Spleen (tissue), 7 donors: ENCODE measurements at regions not wholly inside any gene's neighbourhood (a gene's known extent, or its start where the extent isn't known, plus 50 kb on each side); places are given as distances from the start of the nearest gene placed in this dataset.

Experiments used
- POLR2AphosphoS5 ChIP-seq, 3 donors: sonication (generic); formaldehyde crosslinking; IDR thresholded peaks; one replicate each; pipeline ENCODE4 v1.5.1; 2017; ENCODE audit warnings: antibody characterized with exemption in 3 of 3
- TF ChIP-seq, protein P1 (sequence below), 11 experiments: fragments of 200-600 bp in 7 of 11; fragments of 450-650 bp in 4 of 11; sonication (generic) in 4 of 11; IDR thresholded peaks in 8 of 11; conservative IDR thresholded peaks in 3 of 11; 1 replicate in 7 of 11; 2 replicates in 4 of 11; pipeline versions ENCODE4 v1.4.0 to v1.8.0; 2016 to 2021; ENCODE audit warnings: antibody characterized with exemption in 11 of 11, inconsistent platforms in 4 of 11, mild to moderate bottlenecking in 1 of 11
- donor health status: DM: no; HTN: no; CAD: no; lungs with moderate emphysema.
- donor health status: DM: no; HTN: no; CAD: no.
- donor health status: DM: no; HTN: no; CAD: no.

DNA sequence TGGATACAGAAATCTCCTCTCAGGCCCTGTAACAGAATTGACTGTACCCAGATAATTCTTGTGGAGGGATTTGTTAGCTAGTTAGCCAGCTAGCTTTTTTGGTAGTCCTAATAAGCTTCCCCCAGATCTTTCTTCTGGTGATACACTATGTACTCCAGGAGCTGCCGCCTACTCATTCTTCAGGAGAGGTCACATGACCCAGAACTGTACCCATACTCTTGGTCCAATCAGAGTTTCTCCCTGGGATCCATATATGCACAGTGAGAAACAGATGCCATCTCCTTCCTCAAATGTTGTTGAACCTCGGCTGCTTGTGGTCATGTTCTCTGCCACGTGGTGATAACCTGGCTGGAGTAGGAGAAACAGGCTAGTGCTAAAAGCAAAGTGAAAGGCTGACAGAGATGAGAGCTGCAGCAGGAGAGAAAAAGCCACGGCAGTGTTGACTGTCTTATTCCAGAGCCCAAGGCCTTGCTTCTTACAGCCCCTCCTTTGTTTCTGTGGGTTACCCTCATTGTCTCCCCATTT, 123.0 kb upstream of the RFX3 start:
- TF ChIP-seq, protein P1, sequence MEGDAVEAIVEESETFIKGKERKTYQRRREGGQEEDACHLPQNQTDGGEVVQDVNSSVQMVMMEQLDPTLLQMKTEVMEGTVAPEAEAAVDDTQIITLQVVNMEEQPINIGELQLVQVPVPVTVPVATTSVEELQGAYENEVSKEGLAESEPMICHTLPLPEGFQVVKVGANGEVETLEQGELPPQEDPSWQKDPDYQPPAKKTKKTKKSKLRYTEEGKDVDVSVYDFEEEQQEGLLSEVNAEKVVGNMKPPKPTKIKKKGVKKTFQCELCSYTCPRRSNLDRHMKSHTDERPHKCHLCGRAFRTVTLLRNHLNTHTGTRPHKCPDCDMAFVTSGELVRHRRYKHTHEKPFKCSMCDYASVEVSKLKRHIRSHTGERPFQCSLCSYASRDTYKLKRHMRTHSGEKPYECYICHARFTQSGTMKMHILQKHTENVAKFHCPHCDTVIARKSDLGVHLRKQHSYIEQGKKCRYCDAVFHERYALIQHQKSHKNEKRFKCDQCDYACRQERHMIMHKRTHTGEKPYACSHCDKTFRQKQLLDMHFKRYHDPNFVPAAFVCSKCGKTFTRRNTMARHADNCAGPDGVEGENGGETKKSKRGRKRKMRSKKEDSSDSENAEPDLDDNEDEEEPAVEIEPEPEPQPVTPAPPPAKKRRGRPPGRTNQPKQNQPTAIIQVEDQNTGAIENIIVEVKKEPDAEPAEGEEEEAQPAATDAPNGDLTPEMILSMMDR (IDR thresholded peaks at IDR 0.05 in 8 of 11, conservative IDR thresholded peaks at IDR 0.05 in 3 of 11): no peak
- TF ChIP-seq POLR2AphosphoS5 (IDR thresholded peaks at IDR 0.05): no peak
